Keratinocyte (primary cell): ENCODE measurements at regions not wholly inside any gene's neighbourhood (a gene's known extent, or its start where the extent isn't known, plus 50 kb on each side); places are given as distances from the start of the nearest gene placed in this dataset.

Source experiments
- DNase-seq: peaks from one replicate; pipeline ENCODE4 v3.0.0-alpha.2; 2011; ENCODE audit warnings: low read depth, missing footprints, low spot score
- FAIRE-seq: peaks from 2 replicates; lab custom pipeline; 2011; peaks lifted over from hg19 to GRCh38; lab: Jason Lieb, UNC
- H2AFZ ChIP-seq: 2 replicates; pipeline ENCODE4 v1.6.0; 2012; ENCODE audit warnings: low read length, control low read depth, inconsistent platforms; ENCODE audit not compliant: control insufficient read depth
- H3K27ac ChIP-seq: 2 replicates; pipeline ENCODE4 v1.5.1; 2011; ENCODE audit warnings: low read length; ENCODE audit not compliant: control insufficient read depth, insufficient read depth
- H3K27me3 ChIP-seq: 3 replicates; pipeline ENCODE4 v1.6.0; 2011; ENCODE audit warnings: low read length; ENCODE audit not compliant: control insufficient read depth, insufficient read depth; ENCODE audit errors: extremely low read depth
- H3K36me3 ChIP-seq, 2 experiments: 2 replicates in 1 of 2; 3 replicates in 1 of 2; pipeline ENCODE4 v1.5.1; 2011; ENCODE audit warnings: low read length in 2 of 2, mild to moderate bottlenecking in 1 of 2; ENCODE audit not compliant: control insufficient read depth in 2 of 2, insufficient read depth in 2 of 2; ENCODE audit errors: extremely low read depth in 1 of 2
- H3K4me1 ChIP-seq: 3 replicates; pipeline ENCODE4 v1.5.1; 2011; ENCODE audit warnings: low read length; ENCODE audit not compliant: control insufficient read depth, insufficient read depth; ENCODE audit errors: extremely low read depth
- H3K4me2 ChIP-seq: 3 replicates; pipeline ENCODE4 v1.6.0; 2011; ENCODE audit warnings: low read depth, low read length; ENCODE audit not compliant: control insufficient read depth, insufficient read depth; ENCODE audit errors: extremely low read depth
- H3K4me3 ChIP-seq, 3 experiments: fragments of 200-600 bp in 1 of 3; sonication (generic) in 1 of 3; 2 replicates in 2 of 3; 3 replicates in 1 of 3; pipeline ENCODE4 v1.5.1; 2011 to 2016; ENCODE audit warnings: low read length in 3 of 3, mild to moderate bottlenecking in 3 of 3, control low read depth in 2 of 3, inconsistent platforms in 1 of 3, low read depth in 1 of 3, mixed read lengths in 1 of 3, mixed run types in 1 of 3, moderate library complexity in 1 of 3; ENCODE audit not compliant: control insufficient read depth in 2 of 3, insufficient read depth in 2 of 3; ENCODE audit errors: extremely low read depth in 1 of 3
- H3K79me2 ChIP-seq: 2 replicates; pipeline ENCODE4 v1.6.0; 2012; ENCODE audit warnings: low read length; ENCODE audit not compliant: control insufficient read depth, insufficient read depth
- H3K9ac ChIP-seq: 3 replicates; pipeline ENCODE4 v1.6.0; 2011; ENCODE audit warnings: low read length; ENCODE audit not compliant: control insufficient read depth, insufficient read depth; ENCODE audit errors: extremely low read depth
- H3K9me1 ChIP-seq: 3 replicates; pipeline ENCODE4 v1.6.0; 2011; ENCODE audit warnings: low read length; ENCODE audit not compliant: control insufficient read depth, insufficient read depth; ENCODE audit errors: extremely low read depth
- H3K9me3 ChIP-seq: 2 replicates; pipeline ENCODE4 v1.5.1; 2012; ENCODE audit warnings: low read depth, low read length; ENCODE audit not compliant: control insufficient read depth
- H4K20me1 ChIP-seq: 3 replicates; pipeline ENCODE4 v1.6.0; 2011; ENCODE audit warnings: low read length; ENCODE audit not compliant: control insufficient read depth, insufficient read depth; ENCODE audit errors: extremely low read depth
- CTCF ChIP-seq, 3 experiments: IDR thresholded peaks in 1 of 3; conservative IDR thresholded peaks in 1 of 3; optimal IDR thresholded peaks in 1 of 3; 2 replicates in 2 of 3; 3 replicates in 1 of 3; pipeline versions ENCODE3 to v1.5.1; 2011; ENCODE audit warnings: low read length in 3 of 3, mild to moderate bottlenecking in 3 of 3, moderate library complexity in 2 of 3, control low read depth in 1 of 3, inconsistent platforms in 1 of 3; ENCODE audit not compliant: insufficient read depth in 2 of 3; ENCODE audit errors: extremely low read depth in 1 of 3
- EZH2 ChIP-seq: IDR thresholded peaks from one replicate; pipeline ENCODE4 v1.6.1; 2012; ENCODE audit warnings: inconsistent platforms, mild to moderate bottlenecking, low read length, moderate library complexity
- dilution Hi-C: fragments of 300-500 bp; cut with MboI; formaldehyde crosslinking; loops from one replicate; pipeline ENCODE4 v1.7.0; 2020; ENCODE audit warnings: low sequenced_read_pairs; ENCODE audit not compliant: extremely low pct_ligation_motif_present

DNA sequence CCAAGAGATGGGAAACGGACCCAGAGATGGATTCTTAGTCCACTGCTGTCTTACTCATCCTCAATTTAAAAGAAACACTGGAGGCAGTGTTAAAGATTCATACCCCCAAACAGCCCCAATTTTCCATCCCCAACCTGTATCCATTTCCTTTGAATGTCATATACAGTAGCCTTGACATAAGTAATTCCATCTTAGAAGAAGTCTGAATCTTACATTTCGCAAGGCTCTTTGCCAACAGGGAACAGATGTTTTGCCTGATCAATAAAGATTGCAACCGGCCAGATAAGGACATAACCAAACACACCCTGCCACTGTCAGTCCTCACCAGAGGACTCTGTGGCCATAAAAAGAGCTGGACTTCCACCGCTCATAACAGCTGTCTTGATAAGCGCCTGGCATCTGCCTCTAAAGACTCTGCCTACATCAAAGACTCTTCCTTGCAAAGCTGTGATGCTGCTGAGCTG, 59.0 kb upstream of the MED9 start:
- no peaks in the 10 kb centered on the region for H3K9me1 ChIP-seq
- dilution Hi-C loops = no loop called here
- no peaks in the 10 kb centered on the region for H4K20me1 ChIP-seq
- H3K9me3 ChIP-seq = no peaks in the 10 kb centered on the region
- no peak overlapping the region for H3K27ac ChIP-seq
- peaks cover 7% of the 10 kb centered on the region for H3K27me3 ChIP-seq
- no peak overlapping the region for H3K9ac ChIP-seq
- no peak overlapping the region for H3K4me3 ChIP-seq
- H3K4me1 ChIP-seq = peaks cover 26% of the 10 kb centered on the region
- H2AFZ ChIP-seq = no peak overlapping the region
- DNase-seq (no peak), FAIRE-seq (no peak)
- H3K36me3 ChIP-seq = no peaks in the 10 kb centered on the region
- no peaks in the 10 kb centered on the region for H3K79me2 ChIP-seq
- no peak overlapping the region for H3K4me2 ChIP-seq
- no peak for TF ChIP-seq EZH2
- no peak for TF ChIP-seq CTCF (optimal IDR thresholded peaks at IDR 0.05 in 1 of 3, IDR thresholded peaks at IDR 0.05 in 1 of 3, conservative IDR thresholded peaks at IDR 0.05 in 1 of 3; ENCODE audit: extremely low read depth in 1 of 3, insufficient read depth in 2 of 3, low read length in 3 of 3)

DNA sequence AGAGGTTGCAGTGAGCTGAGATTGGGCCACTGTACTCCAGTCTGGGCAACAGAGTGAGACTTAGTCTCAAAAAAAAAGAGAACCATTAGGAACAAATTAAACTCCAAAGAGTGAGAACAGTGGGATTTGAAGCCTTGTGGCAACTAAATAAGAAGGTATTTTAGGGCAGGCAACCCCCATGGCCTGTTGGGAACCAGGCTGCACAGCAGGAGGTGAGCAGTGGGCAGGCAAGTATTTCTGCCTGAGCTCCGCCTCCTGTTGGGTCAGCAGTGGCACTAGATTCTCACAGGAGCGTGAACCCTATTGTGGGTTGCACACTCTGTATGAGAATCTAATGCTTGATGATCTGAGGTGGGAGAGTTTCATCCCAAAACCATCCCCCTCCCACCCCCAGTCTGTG, 57.6 kb upstream of the MED9 start:
- no peak overlapping the region for H3K27ac ChIP-seq

More for the DNA sequence above, 57.6 kb upstream of the MED9 start:
- Histone ChIP-seq H3K9ac (no peak overlapping the region), H4K20me1 (no peaks in the 10 kb centered on the region), H3K4me2 (no peak overlapping the region), H3K9me3 (no peaks in the 10 kb centered on the region), H3K79me2 (no peaks in the 10 kb centered on the region), H3K27me3 (peaks cover 7% of the 10 kb centered on the region), H3K36me3 (no peaks in the 10 kb centered on the region), H3K9me1 (no peaks in the 10 kb centered on the region), H2AFZ (no peak overlapping the region), H3K4me3 (no peak overlapping the region), H3K4me1 (peaks cover 13% of the 10 kb centered on the region)
- dilution Hi-C loops = no loop called here
- DNase-seq (no peak), FAIRE-seq (no peak)
- no peak for TF ChIP-seq EZH2
- no peak for TF ChIP-seq CTCF (optimal IDR thresholded peaks at IDR 0.05 in 1 of 3, IDR thresholded peaks at IDR 0.05 in 1 of 3, conservative IDR thresholded peaks at IDR 0.05 in 1 of 3; ENCODE audit: extremely low read depth in 1 of 3, insufficient read depth in 2 of 3, low read length in 3 of 3)
